ENCODE measurements at regions not wholly inside any gene's neighbourhood (a gene's known extent, or its start where the extent isn't known, plus 50 kb on each side); places are given as distances from the start of the nearest gene placed in this dataset.

DNA sequence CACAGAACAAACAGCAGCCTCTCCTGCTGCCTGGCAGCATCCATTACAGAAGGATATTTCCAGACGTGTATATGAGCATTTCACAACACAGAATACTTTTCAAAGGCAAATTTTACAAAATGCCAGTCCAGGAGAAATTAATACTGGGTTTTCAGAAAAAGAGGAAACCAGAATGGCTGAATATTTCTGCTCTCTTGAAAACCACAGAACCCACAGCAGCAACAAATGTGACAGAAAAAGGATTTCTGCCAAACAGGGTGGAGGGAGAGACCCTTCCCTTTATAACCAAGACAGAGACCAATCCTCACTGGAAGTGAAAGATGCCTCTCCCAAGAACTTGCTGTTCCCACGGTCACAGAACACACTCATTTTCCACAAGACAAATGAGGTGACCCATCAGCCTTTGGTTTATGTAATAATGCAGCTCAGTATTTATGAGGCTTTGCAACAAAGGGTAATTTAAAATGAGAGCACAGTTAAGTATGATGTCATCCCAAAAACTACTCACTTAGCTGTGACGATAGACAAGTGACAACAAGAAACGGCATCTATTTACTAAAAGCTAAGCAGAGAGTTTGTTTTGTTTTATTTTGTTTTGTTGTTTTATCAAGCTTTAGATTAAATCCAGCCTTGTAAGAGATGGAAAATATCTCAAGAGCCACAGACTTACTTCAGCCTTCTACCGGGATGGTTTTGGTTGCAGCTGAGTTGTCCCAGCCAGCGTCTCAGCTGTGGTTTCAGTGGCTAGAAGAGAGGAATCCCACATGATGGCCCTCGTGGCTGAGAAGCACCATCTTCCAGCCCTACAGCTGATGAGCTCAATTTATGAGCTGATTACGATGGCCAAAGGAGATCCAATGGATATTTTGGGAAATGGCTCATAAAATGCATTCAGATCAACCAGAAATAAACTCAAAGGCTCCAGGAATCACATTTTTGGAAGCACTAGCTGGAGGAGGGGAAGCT lies 249.3 kb upstream of the AGAP1 start:
- TF ChIP-seq TAF1 (IDR thresholded peaks at IDR 0.05; ENCODE audit: borderline replicate concordance, low read depth, low read length) (no peak), POLR2AphosphoS5 (IDR thresholded peaks at IDR 0.05; ENCODE audit: low read depth, low read length) (no peak)
